Renal pelvis (tissue), 1 donor: ENCODE measurements at regions not wholly inside any gene's neighbourhood (a gene's known extent, or its start where the extent isn't known, plus 50 kb on each side); places are given as distances from the start of the nearest gene placed in this dataset.
A peak's percentile ranks its signal among the peaks of the same experiment; 100 is the strongest.
"Not testable (repeated sequence)": the region's sequence is repeated elsewhere in the genome, so short reads cannot be mapped to it uniquely, and the experiment has no call there.

Experiments used
- DNase-seq: peaks from one replicate; pipeline ENCODE4 v3.0.0-alpha.2; 2013

- DNase-seq, result no peak
Measured at GRCh38 chr2:11995456-11995855, 249.0 kb downstream of the LPIN1 start.

- DNase-seq, result no peak
Measured at GRCh38 chr2:11996618-11997017, 250.2 kb downstream of the LPIN1 start.

GRCh38 chr2:11997142-11997541, 250.7 kb downstream of the LPIN1 start:
- no peak for DNase-seq

- DNase-seq, result no peak
Measured at GRCh38 chr2:11998218-11998617, 251.8 kb downstream of the LPIN1 start.

GRCh38 chr2:11998626-11999378, 252.4 kb downstream of the LPIN1 start:
- DNase-seq, result no peak

- no peak for DNase-seq
Measured at GRCh38 chr2:12001621-12002020, 255.2 kb downstream of the LPIN1 start.

GRCh38 chr2:12002215-12002614, 255.8 kb downstream of the LPIN1 start:
- no peak for DNase-seq

GRCh38 chr2:12004713-12005112, 258.3 kb downstream of the LPIN1 start:
- no peak for DNase-seq

- no peak for DNase-seq
Measured at GRCh38 chr2:12005886-12006681, 259.7 kb downstream of the LPIN1 start.

GRCh38 chr2:12006850-12007249, 260.4 kb downstream of the LPIN1 start:
- DNase-seq, result peak; percentile 67

- DNase-seq, result no peak
Measured at GRCh38 chr2:12007282-12007681, 260.9 kb downstream of the LPIN1 start.

- no peak for DNase-seq
Measured at GRCh38 chr2:12008425-12009061, 262.1 kb downstream of the LPIN1 start.

- DNase-seq, result no peak
Measured at GRCh38 chr2:12009323-12009905, 263.0 kb downstream of the LPIN1 start.

- no peak for DNase-seq
Measured at GRCh38 chr2:12010059-12010458, 263.6 kb downstream of the LPIN1 start.

- no peak for DNase-seq
Measured at GRCh38 chr2:12010779-12011178, 264.3 kb downstream of the LPIN1 start.

- DNase-seq, result no peak
Measured at GRCh38 chr2:12014088-12014960, 267.9 kb downstream of the LPIN1 start.

GRCh38 chr2:12017499-12018157, 271.2 kb downstream of the LPIN1 start:
- DNase-seq, result no peak

- DNase-seq, result not testable (repeated sequence)
Measured at GRCh38 chr2:12018726-12019125, 272.3 kb downstream of the LPIN1 start.

- no peak for DNase-seq
Measured at GRCh38 chr2:12020833-12021469, 274.5 kb downstream of the LPIN1 start.

GRCh38 chr2:12024197-12024907, 277.9 kb downstream of the LPIN1 start:
- not testable (repeated sequence) for DNase-seq
